ENCODE measurements at regions not wholly inside any gene's neighbourhood (a gene's known extent, or its start where the extent isn't known, plus 50 kb on each side); places are given as distances from the start of the nearest gene placed in this dataset.

DNA sequence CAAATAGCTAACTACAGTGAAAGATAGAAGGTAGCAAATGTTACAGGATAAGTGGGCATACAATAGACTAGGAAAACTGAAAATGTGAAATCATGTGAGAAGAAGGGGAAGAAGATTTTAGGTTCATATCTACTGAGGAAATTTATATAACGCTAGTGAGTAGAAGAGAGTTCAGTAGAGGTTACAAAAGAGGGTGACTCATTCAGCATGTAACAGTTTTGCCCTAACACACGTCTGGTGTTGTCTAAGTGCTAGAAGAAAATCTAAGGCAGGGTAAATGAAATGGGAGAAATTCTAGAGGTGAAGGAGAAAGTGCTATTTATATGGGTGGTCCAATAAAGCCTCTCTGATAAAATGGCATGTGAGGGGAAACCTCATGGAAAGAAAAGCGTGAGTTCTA, 731.4 kb upstream of the POT1 start:
- no peak for DNase-seq

DNA sequence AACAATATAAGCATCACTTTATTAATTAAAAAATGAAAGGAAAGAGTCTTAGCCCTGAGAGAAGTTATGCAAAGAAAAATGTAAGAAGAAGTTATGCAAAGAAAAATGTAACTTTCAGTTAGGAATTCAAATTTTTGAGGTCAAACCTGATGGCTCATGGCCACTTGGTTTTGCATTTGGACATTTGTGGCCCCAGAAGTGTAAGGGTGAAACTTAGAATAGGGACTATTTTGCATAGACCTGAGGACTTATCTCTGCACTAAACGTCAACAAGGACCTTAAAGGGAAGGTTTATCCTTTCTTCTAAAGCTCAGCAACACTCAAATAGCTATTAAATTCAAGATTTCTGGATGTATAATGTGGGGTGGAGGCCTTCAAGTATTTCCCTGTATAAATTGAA, 724.5 kb upstream of the POT1 start:
- no peak for DNase-seq

DNA sequence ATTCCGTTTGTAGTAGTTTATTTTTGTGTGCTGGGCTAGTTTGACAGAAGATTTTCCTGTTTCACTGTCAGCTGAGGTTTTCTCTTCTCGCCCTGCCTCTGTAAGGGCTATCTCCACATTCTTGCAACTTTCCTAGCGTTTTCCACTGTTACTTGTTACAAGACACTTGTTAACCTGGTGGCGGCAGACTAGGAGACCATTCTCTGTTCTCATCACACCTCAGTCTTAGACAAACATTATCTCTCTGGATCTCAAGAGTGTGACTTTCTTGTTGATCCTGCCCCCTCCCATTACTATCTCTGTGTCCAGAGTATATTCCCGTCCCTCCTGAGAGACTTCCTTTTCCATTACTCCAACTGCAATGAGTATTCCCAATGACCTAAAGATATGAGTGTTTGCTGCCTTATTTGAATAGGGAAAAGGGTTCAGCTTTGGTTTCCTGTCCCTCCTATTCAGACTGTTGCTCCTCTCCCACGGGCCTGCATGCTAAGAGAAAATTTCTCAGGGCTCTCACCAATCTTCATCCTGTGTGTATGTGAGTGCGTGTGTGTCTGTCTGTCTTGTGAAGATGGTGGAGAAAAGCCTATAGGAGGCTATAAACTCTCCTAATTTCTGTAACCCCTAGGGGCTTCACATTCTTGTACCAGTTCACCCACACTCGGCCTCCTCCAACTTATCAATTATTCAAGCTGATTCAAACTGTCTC, 722.4 kb upstream of the POT1 start:
- no peak for DNase-seq

DNA sequence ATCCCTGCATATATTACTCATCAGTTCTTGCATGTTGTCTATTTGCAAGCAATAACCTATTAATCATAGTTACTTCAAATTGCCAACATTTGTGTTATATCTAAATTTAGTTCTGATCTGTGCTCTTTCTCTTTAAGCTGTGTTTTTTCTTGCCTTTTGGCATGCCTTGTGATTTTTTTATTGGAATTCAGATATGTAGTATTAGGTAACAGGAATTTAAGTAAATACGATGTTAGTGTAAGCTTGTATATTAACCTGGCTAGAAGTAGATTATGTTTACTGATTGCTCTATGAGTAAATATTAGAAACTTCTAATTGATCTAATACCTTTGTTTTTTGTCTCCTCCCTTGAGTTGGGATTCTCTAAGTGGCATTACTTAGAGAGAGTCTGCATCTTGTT, 718.9 kb upstream of the POT1 start:
- DNase-seq, result no peak

DNA sequence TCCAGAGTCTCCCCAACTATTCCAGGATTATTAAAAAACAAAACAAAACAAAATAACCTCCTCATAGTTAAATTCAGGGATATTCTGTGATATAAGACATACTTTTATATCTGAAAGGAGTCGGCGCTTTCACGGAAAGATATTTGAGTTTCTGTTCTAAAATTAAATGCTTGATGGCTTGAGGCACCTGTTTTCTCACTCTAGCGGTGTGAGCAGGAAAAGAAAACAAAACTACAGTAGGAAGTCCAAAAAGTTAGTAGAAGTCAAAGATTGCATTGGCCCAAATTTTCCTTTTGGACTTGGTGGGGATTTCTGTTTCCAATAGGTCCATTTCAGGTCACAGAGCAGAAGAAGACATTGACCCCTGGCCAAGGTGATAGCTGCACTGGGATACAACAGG, 716.1 kb upstream of the POT1 start:
- DNase-seq, result no peak

DNA sequence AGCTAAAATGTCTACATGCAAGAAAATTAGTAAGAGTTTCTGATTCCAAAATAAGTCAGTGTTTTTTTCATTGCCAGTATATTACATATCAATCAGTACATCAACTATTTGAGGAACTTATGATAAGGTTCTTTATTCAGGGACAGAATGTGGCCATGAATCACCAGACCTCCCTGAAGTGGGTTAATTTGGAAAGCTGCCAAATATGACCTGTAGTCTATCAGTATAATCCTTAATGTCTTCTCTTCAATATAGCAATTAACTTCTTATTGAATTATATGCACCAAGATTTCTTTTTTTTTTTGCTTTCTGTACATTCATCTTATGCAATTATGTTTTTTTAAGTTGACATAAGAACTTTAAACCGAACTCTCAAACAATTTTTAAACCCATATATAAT, 714.5 kb upstream of the POT1 start:
- DNase-seq, result no peak

DNA sequence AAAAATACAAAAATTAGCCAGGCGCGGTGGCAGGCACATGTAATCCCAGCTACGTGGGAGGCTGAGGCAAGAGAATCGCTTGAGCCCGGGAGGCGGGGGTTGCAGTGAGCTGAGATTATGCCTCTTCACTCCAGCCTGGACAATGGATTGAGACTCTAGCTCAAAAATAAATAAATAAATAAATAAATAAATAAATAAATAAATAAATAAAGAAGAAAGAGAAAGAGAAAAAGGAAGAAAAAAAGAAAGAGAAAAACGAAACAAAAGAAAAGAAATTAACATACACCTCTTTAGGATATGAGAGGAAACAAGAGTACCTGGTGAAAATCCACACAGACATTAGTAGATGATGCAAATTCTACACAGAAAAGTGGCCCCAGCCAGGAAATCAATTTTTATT, 713.7 kb upstream of the POT1 start:
- DNase-seq, result no peak

DNA sequence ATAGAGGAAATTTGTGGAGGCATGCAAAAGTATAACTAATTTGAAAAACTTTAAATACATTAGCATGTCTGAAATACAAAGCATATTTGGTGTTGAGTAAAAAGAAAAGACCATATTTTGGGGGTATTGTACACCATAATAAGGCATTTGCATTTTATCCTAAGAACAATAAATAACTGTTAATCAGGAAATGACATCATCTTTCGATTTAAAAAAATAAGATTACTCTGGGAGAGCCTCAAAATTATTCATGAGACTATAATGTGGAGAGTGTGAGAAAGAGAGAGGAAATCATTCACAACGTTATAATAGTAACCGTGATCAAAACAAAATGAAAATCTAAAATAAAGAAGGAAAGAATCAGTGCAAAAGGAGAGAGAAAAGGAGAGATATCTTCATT, 712.3 kb upstream of the POT1 start:
- DNase-seq, result no peak

DNA sequence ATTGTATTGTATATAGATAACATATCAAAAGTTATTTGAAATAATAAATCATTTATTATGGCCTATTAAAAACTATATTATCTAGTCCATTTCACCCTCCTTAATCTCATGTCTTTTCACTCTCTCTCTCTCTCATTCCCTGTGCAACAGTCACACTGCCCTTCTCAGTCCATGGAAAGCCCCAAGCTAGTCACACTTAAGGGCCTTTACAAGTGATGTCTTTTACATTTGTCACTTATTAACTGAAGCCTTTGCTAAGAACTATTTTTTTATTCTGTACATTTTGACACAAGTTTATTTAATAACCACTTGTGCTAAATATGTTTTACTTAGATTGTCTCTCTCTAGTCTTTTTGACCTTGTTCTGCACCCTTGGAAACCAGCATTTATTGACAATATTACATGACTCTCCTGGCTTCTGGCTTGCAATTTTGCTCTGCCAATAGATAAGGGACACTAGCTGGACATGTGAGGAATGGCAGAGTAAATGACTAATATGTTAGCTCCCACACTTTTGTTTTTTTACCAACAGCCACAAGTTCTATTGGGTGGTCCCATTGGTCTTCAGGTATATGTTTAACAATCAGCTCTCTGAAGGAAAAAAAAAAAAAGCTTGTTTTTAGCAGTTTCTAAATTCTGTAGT, 706.8 kb upstream of the POT1 start:
- DNase-seq, result no peak

DNA sequence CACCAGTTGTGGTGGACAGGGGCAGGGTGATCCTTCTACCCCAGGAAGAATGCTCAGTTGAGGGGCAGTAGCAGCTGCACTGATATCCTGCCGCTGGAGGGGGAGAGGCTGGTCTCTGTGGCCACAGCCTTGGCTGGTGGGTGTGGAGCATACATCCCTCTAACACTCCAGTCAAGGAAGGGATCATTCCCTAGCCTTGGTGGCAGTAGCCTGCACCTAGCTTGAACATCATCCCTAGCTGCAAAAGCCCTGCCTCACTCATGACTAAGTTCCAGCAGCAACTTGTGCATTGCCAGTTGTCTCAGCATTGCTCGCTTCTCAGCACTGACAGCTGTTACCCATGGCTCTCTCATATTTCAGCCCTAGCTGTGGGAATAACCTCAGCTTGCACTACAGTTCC, 688.9 kb upstream of the POT1 start:
- no peak for DNase-seq

DNA sequence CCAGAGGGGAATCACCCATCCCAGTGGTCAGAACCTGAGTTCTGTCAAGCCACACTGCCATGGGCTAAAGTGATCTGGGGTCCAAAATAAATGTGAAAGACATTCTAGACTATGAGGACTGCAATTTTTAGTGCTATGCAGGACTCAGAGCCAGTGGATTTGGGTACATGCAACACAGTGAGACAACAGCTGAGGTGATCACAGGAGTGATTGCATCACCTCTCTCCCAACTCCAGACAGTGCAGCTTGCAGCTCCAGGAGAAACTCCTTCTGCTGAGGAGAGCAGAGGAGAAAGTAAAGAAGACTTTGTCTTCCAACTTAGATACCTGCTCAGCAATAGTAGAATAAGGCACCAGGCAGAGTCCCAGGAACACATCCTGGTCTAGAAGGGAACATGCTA, 682.0 kb upstream of the POT1 start:
- no peak for DNase-seq

DNA sequence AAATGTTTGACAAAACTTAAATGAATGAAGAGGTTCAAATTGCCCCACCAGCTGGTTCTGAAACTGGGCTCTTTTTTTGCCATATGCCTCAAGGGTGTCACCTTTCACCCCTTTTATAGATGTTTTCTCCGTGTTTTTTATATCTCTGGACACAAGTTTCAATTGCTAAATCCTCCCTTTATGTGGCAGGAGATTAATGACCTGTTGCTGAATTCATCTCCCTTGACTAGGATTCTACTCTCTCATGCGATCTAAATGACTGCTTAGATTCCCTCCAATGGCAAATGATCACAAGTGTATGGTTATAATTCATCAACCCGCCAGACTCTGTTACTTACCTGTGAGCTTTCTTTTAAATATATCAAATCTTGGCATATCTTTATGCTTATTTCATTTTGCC, 677.0 kb upstream of the POT1 start:
- no peak for DNase-seq

DNA sequence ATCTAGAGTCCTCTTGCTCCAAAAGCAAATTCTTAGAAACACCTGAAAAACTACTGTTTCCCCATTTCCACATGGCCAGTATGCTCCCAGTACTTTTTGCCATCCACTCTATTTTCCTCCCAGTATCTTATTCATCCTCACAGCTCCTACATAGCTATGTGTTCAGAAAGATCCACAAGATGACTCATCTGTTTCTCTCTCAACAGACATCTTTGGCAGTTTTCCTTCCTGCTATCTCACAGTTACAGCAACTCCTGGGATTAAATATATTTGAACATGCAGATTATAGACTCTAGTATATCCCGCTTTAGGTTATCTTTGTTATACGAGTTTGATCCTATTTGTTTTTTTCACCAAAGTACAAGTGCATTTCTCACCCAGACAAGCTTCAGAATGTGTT, 675.6 kb upstream of the POT1 start:
- DNase-seq, result no peak

DNA sequence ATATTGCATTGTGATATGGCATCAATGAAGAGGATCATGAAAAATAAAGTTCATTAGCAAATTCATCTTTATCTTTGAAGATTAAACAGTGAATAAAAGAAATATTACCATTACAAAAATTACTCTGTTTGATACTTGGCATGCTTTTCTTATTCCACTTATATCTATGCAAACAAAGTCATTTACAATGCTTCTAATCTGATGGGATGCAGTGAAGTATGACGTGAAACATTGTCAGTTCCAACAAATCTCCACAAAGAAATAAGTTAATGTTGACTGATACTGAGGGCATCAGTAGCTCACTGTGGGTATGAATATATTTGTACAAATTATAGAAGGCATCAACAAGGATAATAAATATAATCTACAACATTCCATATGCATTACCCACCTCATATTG, 672.8 kb upstream of the POT1 start:
- DNase-seq, result no peak

DNA sequence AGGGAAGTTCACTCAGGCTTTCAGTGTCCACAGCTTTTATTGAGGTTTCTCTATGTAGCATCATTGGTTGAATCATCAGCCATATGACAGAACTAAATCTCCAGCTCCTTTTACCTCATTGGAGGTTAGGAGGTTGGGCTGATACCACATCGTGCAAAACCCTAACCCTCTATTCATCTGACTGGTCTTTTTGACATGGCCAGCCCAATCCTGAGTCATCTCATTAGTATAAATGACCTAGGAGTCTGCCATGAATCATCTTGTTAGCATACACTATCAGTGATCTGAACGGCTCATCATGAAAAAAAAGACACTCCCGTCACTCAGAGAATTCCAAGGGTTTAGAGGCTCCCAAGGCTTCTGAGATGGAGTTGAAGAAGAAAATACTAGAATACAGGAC, 669.8 kb upstream of the POT1 start:
- no peak for DNase-seq

DNA sequence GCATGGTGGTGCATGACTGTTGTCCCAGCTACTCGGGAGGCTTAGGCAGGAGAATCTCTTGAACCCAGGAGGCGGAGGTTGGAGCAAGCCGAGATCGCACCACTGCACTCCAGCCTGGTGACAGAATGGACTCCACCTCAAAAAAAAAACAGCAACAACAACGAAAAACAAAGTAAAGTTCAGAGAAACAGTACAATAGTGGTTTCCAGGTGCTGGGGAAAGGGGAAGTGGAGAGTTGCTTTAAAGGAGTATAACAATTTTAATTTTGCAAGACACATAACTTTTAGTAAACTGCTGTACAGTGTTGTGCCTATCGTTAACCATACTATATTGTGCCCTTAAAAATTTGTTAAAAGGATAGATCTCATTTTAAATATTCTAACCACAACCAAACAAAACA, 662.7 kb upstream of the POT1 start:
- DNase-seq, result no peak

DNA sequence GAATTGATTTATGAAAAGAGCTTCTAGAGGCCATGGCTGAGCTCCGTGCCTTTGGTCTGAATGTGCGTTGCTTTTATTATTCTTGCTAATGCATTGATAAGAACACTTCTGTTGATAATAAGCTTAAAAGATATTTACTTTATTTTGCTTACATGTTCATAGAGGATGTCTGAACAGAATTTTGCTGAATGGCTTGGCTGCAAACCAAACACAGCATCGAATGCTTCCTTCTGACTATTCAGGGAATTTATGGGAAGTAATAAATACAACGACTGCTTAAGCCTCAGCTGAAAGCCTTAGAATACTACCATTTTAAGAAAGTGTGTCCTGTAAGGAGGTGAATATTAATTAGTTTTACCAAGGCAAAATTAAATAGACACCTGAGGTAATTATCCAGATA, 643.5 kb upstream of the POT1 start:
- DNase-seq, result no peak

DNA sequence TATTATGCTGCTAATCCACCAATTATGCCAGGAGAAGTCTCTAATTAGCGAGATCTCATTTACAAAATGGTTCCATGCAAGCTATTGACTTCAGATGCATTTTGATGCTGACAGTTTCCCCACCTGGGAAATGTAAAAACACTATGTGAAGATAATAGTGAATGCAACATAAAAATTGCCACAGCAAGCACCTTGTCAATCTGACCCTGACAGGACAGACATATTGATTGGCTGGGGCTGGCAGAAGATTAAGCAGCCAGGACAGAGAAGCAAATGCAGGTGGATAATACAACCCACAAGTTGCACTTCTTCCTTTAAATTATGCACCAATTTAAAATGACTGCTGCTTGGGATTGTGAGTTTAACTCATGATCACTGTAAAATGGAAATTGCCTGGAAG, 642.8 kb upstream of the POT1 start:
- no peak for DNase-seq

DNA sequence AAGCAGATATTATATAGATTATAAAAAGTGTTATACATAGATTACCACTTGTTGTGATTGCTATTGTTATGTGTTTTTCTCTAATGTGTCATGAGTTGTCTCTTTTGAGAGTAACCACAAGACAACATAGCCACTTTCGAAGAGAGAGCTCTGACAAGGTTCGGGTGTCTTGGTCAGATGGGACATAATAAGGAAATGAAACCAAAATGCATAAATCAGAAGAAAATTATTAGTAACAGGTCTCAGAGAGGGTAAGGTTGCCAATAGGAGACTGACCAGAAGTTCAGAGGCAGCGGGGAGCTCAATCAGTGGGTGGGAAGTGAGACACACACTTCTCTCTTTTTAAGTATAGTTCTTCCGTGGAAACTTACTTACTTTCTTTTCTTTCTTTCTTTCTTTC, 639.2 kb upstream of the POT1 start:
- no peak for DNase-seq

DNA sequence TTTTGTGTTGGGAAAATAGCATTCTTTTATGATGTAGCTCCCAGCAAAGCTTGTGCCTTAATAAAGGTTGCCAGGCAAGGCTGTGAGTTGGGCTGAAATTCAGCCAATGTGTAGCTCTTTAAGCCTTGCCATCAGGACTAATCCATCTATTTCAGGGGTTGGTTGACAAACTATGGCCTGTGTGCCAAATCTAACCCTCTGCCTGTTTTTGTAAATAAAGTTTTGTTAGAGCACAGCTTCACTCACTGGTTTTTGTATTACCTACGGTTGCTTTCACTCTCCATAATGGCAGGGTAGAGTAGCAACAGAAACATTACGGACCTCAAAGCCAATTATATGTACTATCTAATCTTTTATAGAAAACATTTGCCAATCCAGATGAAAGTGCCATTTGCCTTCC, 638.1 kb upstream of the POT1 start:
- DNase-seq, result no peak

DNA sequence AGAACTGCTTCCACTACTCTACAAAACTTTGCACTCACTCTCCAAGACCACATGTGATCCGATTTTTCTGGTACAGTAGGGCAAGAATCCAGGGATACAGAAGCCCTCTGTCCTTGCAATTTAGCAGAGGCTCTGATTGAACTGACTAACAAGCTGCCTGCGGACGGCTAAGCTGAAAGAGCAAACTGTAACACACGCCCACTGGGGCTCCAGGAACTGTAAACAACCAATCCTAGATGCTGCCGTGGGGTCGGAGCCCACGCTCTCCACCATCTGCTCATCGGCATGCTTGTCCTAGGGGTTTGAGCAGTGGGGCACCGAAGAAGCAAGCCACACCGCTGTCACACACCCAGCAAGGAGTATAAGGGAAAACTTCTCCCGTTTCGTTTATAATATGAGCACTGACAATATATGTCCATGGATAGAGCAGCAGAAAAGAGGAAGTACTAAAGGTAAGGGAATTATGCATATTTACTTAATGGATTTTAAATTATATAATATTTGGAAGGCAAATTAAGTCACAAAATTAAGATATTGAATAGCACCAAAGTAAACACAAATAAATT, 634.4 kb upstream of the POT1 start:
- no peak for DNase-seq

DNA sequence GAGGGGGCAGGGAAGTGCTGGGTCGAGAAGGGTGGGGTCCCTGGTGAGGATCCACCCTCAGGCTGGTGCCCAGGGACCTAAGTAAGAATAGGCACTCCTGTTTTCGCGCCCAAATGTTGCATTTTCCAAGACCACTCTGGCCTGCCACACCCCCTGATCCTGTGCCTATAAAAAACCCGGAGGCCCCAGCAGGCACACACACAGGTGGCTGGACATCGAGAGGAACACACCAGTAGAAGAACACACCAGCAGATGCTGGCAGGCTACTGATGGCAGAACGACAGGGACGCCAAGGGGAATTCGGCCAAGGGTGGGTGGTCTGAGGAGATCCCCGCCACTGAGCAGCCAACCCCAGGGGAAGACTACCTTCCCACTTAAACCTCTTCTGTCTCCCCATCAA, 633.9 kb upstream of the POT1 start:
- no peak for DNase-seq

DNA sequence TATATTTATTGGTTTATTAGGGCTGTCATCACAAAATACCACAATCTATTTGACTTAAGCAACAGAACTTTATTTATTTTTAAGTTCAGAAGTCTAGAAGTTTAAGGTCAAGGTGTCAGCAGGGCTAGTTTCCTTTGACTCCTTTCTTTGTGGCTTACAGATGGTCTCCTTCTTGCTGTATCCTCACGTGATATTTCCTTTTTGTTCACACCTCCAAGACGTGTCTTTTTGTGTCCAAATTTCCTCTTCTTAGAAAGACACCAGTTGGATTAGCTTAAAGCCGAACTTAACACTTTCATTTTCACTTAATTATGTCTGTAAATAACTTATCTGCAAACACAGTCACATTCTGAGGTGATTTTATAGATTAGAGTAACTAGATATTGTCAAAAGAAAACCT, 631.4 kb upstream of the POT1 start:
- no peak for DNase-seq

DNA sequence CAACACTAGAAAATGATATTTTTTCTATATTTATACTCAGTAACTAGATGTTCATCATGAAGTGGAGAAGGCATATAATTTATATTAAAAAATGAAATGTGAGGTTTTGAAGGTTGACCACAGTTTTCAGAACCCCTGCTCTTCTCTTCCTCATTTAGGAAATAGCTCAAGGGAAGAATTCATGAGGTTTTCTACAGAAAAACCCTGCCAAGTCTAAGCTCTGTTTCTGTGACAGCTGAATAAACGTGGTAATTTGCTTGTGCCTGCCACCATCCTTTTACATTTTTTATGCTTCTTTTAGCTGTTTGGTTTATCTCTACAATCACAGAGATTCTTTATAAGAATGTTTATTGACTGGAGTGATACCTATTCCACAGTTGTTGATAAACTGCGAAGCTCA, 630.3 kb upstream of the POT1 start:
- no peak for DNase-seq

DNA sequence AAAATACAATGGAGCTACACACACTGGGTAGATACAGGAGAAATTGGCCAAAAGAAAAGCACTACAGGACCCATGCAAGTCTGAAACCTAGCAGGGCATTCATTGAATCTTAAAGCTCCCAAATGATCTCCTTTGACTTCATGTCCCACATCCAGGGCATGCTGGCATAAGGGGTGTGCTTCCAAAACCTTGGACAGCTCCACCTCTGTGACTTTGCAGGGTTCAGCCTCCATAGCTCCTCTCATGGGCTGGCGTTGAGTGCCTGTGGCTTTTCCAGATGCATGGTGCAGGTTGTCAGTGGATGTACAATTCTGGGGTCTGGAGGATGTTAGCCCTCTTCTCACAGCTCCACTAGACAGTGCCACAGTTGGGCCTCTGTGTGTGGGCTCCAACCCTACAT, 626.3 kb upstream of the POT1 start:
- DNase-seq, result no peak

All from HCEC 1CT (cell line).